NT2/D1 (cell line): ENCODE measurements at regions not wholly inside any gene's neighbourhood (a gene's known extent, or its start where the extent isn't known, plus 50 kb on each side); places are given as distances from the start of the nearest gene placed in this dataset.

ENCODE experiments used
- YY1 ChIP-seq: IDR thresholded peaks from 2 replicates; pipeline ENCODE4 v1.6.1; 2011; ENCODE audit not compliant: insufficient read length, insufficient read depth
- ZNF274 ChIP-seq: IDR thresholded peaks from 2 replicates; pipeline ENCODE4 v1.6.1; 2011; ENCODE audit warnings: mild to moderate bottlenecking, low read depth, low read length

DNA sequence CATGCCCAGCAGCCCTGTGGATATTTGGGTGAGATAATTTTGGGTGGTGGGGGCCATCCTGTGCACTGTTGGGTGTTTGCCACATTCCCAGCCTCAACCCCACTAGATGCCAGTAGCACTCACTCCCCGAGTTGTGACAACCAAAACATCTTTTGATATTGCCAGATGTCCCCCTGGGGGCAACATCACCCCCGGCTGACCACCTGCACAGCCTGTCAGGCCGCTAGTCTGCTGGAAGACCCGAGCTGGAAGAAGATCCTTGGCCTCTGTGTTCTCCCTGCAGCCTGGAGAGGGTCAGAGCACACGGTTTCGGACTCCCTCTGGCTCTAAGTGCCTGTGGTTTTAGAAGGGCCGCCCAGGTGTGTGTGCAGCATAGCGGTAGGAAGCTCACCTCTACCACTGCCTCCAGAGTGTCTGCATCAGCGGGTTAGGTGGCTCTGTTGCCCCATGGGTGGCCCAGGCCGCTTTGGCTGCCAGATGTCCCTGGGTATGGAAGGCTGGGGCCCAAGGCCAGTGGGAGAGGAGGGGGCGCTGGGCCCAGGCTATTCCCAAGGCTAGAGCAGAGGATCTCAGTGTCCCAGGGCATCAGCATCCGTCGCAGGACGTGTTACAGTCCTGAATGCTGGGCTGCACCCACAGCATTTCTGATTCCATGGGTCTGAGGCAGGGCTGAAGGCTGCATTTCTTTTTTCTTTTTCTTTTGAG lies 195.8 kb upstream of the GSE1 start:
- TF ChIP-seq ZNF274: no peak
- TF ChIP-seq YY1: no peak
